ENCODE measurements at regions not wholly inside any gene's neighbourhood (a gene's known extent, or its start where the extent isn't known, plus 50 kb on each side); places are given as distances from the start of the nearest gene placed in this dataset.
A peak's percentile ranks its signal among the peaks of the same experiment; 100 is the strongest.

- H3K4me3 Mint-ChIP-seq = no peak overlapping the region
- no peak for ATAC-seq
- peaks cover 2% of the 10 kb centered on the region for H3K36me3 Mint-ChIP-seq
- H3K9me3 Mint-ChIP-seq (ENCODE audit: low read depth) = peaks cover 3% of the 10 kb centered on the region
- DNase-seq = no peak
- peaks cover 11% of the 10 kb centered on the region for H3K4me1 Mint-ChIP-seq
- CTCF ChIA-PET = no interaction called here
- peaks cover 7% of the 10 kb centered on the region for H3K27me3 Mint-ChIP-seq
- no peak overlapping the region for H3K27ac Mint-ChIP-seq
These were observed 90.5 kb upstream of the PLCL2 start for GRCh38 chr3:16794257-16794656.

- ATAC-seq = no peak
- peaks cover 7% of the 10 kb centered on the region for H3K27me3 Mint-ChIP-seq
- H3K36me3 Mint-ChIP-seq = peaks cover 8% of the 10 kb centered on the region
- H3K9me3 Mint-ChIP-seq (ENCODE audit: low read depth) = peaks cover 5% of the 10 kb centered on the region
- no peak for DNase-seq
- CTCF ChIA-PET = no interaction called here
- peaks cover 10% of the 10 kb centered on the region for H3K4me1 Mint-ChIP-seq
- no peak overlapping the region for H3K4me3 Mint-ChIP-seq
- H3K27ac Mint-ChIP-seq = no peak overlapping the region
These were observed 89.2 kb upstream of the PLCL2 start for GRCh38 chr3:16795581-16795980.

DNA sequence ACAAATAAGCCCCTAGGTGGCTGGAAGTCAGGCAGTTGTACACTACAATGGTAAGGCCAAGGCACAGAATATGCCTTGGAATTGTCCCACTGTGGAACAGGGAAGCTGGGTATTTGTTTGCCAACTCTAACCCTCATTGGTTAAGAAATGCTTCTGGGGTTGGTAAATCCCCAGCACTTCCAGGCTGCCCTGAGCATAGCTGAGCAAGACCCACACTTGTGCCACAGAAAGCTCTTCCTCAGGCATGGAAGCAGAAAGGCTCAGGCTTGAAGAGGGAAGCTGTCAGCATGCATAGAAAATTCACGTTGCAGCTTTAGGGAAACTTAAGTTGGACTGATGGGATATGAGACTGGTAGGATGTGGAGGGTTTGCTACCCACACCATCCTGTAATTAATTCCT lies 86.9 kb upstream of the PLCL2 start:
- H3K27me3 Mint-ChIP-seq = peaks cover 7% of the 10 kb centered on the region
- H3K36me3 Mint-ChIP-seq = peaks cover 10% of the 10 kb centered on the region
- H3K4me3 Mint-ChIP-seq = no peak overlapping the region
- peaks cover 5% of the 10 kb centered on the region for H3K9me3 Mint-ChIP-seq (ENCODE audit: low read depth)
- H3K27ac Mint-ChIP-seq = no peak overlapping the region
- ATAC-seq = no peak
- DNase-seq = no peak
- H3K4me1 Mint-ChIP-seq = peaks cover 17% of the 10 kb centered on the region
- CTCF ChIA-PET = no interaction called here

GRCh38 chr3:16798738-16799137 lies 86.0 kb upstream of the PLCL2 start:
- Mint-ChIP-seq H3K4me3 (no peak overlapping the region), H3K27ac (no peak overlapping the region), H3K9me3 (ENCODE audit: low read depth) (peaks cover 5% of the 10 kb centered on the region), H3K36me3 (peaks cover 10% of the 10 kb centered on the region), H3K27me3 (peaks cover 1% of the 10 kb centered on the region), H3K4me1 (peaks cover 17% of the 10 kb centered on the region)
- CTCF ChIA-PET = no interaction called here
- no peak for DNase-seq
- ATAC-seq = no peak

DNA sequence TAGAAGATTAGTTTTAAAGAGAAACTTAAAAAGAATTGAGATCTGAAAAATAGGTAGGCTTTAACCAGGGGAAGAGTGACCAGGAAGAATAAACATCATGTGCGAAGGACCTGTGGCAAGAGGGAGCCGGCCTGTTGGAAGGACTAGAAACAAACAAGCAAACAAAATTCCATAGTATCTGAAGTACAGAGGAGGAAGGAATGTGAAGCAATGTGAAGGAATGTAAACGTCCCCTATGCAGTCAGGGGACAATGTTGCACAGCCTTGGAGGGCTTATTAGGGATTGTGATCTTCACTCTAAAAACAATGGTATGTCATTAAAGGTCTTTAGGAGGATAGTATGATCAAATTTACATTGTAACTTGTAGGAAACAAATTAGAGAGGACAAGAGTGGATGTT lies 84.4 kb upstream of the PLCL2 start:
- Mint-ChIP-seq H3K36me3 (peaks cover 8% of the 10 kb centered on the region), H3K4me3 (no peak overlapping the region), H3K27ac (no peak overlapping the region), H3K9me3 (ENCODE audit: low read depth) (peaks cover 5% of the 10 kb centered on the region), H3K27me3 (no peaks in the 10 kb centered on the region), H3K4me1 (peaks cover 17% of the 10 kb centered on the region)
- CTCF ChIA-PET = no interaction called here
- ATAC-seq = no peak
- no peak for DNase-seq

DNA sequence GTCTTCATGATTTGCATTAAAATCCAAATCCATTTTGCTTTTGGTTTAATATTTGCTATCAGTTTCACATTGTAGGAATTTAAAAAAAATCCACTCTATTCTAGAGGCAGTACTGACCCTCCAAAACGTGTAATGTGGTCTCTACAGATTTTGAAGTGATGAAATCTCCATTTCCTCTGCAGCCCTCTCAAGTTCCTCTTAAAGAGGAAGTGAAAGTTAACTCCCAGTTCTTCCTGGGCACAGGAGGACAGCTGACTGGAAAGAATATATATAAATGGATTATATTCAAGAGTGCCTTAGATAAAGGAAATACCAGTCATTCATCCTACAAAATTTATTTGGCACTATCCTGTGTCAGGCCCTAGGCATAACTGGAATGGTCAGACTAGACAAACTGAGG lies 83.5 kb upstream of the PLCL2 start:
- Mint-ChIP-seq H3K36me3 (peaks cover 8% of the 10 kb centered on the region), H3K4me3 (no peak overlapping the region), H3K27me3 (no peaks in the 10 kb centered on the region), H3K4me1 (peaks cover 17% of the 10 kb centered on the region), H3K9me3 (ENCODE audit: low read depth) (peaks cover 5% of the 10 kb centered on the region), H3K27ac (no peak overlapping the region)
- DNase-seq (no peak), ATAC-seq (peak; percentile 36)
- CTCF ChIA-PET = no interaction called here

DNA sequence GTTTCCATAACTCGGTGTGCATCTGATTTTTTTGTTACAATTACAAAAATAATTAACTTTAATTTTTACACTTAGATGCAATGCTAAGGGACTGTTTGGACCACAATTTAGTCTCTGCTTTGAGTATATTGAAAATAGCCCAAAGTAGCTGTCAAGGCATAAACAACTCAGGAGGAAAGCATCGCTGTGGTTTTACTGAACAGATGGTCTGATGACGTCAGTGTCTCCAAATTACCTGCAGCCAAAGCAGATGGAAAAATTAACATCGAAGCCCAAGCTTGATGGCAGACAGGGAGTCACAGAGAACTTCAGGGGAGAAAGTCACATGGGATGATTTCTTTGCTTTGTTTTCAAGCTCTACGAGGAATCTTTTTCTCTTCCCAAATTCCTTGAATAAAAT lies 83.1 kb upstream of the PLCL2 start:
- no peak for DNase-seq
- H3K4me1 Mint-ChIP-seq = peaks cover 17% of the 10 kb centered on the region
- H3K27me3 Mint-ChIP-seq = peaks cover under 1% of the 10 kb centered on the region
- H3K27ac Mint-ChIP-seq = no peak overlapping the region
- peaks cover 5% of the 10 kb centered on the region for H3K9me3 Mint-ChIP-seq (ENCODE audit: low read depth)
- no peak for ATAC-seq
- CTCF ChIA-PET = interaction anchor here (1.4 kb wide), 1 partner anchor 19 kb away, joined by 4 read pairs; no protein-coding TSS in a partner anchor
- H3K4me3 Mint-ChIP-seq = no peak overlapping the region
- H3K36me3 Mint-ChIP-seq = peaks cover 8% of the 10 kb centered on the region

DNA sequence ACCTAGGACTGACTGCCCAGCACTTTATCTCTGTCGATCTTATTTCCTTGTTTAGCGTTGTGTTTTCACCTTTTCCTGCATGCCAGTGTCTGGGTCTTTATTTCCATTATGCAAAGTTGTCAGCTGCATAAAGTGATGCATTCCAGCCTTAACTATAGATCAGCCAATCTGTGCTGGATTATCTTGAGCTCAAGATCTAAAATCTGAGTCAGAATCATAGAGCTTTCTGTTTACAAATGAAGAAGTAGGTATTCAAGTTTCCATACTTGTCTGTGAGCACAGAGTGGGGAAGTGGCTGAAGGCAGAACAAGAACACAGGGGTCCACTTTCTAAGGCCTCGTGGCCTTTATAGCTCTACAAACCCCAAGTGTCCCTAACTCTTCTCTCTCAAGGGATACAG lies 82.4 kb upstream of the PLCL2 start:
- no peak for DNase-seq
- peaks cover 17% of the 10 kb centered on the region for H3K4me1 Mint-ChIP-seq
- CTCF ChIA-PET = interaction anchor here (1.4 kb wide), 1 partner anchor 19 kb away, joined by 4 read pairs; no protein-coding TSS in a partner anchor
- peak; percentile 45 for ATAC-seq
- peaks cover 5% of the 10 kb centered on the region for H3K27me3 Mint-ChIP-seq
- H3K9me3 Mint-ChIP-seq (ENCODE audit: low read depth) = peaks cover 5% of the 10 kb centered on the region
- H3K4me3 Mint-ChIP-seq = no peak overlapping the region
- peaks cover 8% of the 10 kb centered on the region for H3K36me3 Mint-ChIP-seq
- no peak overlapping the region for H3K27ac Mint-ChIP-seq

- CTCF ChIA-PET = interaction anchor here (1.4 kb wide), 1 partner anchor 18 kb away, joined by 4 read pairs; no protein-coding TSS in a partner anchor
- Mint-ChIP-seq H3K4me3 (no peak overlapping the region), H3K27ac (no peak overlapping the region), H3K9me3 (ENCODE audit: low read depth) (peaks cover 5% of the 10 kb centered on the region), H3K36me3 (peaks cover 8% of the 10 kb centered on the region), H3K4me1 (peaks cover 17% of the 10 kb centered on the region), H3K27me3 (peaks cover 7% of the 10 kb centered on the region)
- DNase-seq (no peak), ATAC-seq (no peak)
These were observed 81.7 kb upstream of the PLCL2 start for GRCh38 chr3:16803019-16803418.

DNA sequence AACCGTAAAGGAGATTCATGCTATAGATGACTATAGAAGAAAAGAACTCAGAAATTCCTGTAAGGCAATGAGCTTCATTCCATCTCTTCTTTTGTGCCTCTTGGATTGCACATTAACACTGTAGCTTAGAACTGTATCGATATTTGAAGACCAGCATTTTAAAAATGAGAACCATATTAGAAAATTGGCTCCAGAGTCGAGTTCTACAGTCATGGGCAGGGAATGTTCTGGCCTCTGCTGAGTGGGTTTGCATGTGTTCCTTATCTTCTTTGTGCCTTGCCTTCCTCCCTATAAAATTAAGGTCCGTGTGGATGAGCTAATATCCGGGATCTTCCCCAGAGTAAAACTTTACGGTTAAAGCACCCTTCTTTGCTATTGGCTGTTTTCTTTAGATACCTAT lies 77.4 kb upstream of the PLCL2 start:
- no peaks in the 10 kb centered on the region for H3K36me3 Mint-ChIP-seq
- CTCF ChIA-PET = no interaction called here

DNA sequence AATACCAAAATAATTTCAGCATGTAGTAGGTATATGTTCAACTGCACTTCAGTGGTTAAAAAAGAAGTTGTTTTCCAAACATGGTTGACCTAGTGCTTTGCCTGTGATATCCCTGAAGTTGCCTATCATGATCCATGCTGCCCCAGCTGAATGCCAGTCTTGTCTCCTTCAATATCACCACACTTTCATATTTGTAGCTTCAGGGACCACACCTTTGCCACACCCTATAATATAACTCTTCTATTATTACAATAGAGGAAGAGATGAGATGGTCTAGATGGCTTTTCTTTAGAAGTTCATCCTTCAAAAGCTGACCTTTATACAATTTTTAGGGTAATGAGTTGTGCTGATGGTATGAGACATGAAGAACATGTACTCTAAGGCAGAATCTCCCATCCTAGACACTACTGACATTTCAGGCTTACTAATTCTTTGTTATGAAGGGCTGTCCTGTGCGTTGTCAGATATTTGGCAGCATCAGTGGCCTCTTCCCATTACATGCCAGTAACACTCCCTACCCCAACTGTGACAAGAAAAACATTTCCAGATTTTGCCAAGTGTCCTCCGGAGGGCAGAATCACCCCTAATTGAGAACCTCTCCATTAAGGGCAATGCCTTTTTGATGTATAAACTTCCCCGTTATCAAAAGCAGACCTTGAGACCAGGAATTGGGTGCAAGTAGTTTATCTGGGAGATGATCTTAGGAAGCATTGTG lies 76.2 kb upstream of the PLCL2 start:
- no peak overlapping the region for H3K4me3 Mint-ChIP-seq
- CTCF ChIA-PET = interaction anchor here (0.7 to 0.8 kb wide), 2 partner anchors 384 to 624 kb away, joined by 3 read pairs; no protein-coding TSS in a partner anchor
- ATAC-seq (no peak), DNase-seq (no peak)
- peaks cover 11% of the 10 kb centered on the region for H3K27me3 Mint-ChIP-seq
- no peak overlapping the region for H3K27ac Mint-ChIP-seq
- H3K36me3 Mint-ChIP-seq = no peaks in the 10 kb centered on the region
- no peaks in the 10 kb centered on the region for H3K9me3 Mint-ChIP-seq (ENCODE audit: low read depth)
- H3K4me1 Mint-ChIP-seq = peaks cover 4% of the 10 kb centered on the region

More for the DNA sequence above, 77.4 kb upstream of the PLCL2 start:
- H3K27me3 Mint-ChIP-seq = peaks cover 11% of the 10 kb centered on the region
- DNase-seq (no peak), ATAC-seq (no peak)
- no peaks in the 10 kb centered on the region for H3K9me3 Mint-ChIP-seq (ENCODE audit: low read depth)
- H3K4me1 Mint-ChIP-seq = peaks cover 5% of the 10 kb centered on the region
- no peak overlapping the region for H3K4me3 Mint-ChIP-seq
- H3K27ac Mint-ChIP-seq = no peak overlapping the region

DNA sequence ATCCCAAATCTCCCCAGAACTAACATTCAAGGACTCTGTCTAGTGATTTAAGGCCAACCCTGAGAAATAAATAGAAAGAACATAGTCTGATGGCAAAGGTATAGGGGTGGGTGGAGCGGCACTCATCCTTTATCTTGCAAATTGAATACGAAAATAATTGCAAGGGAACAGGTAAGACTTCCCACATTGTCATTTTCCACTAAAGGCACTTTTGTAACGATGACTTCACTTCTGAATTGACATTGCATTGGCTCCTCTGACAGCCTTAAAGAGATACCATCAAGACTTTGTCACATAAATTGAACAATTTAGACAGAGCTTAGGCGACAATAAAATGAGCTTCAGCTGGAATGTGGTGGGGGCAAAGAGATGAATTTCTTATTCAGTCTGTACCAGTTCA lies 75.3 kb upstream of the PLCL2 start:
- CTCF ChIA-PET = interaction anchor here (0.7 to 1.5 kb wide), 2 partner anchors 11 to 216 kb away, joined by 3 read pairs; no protein-coding TSS in a partner anchor
- Mint-ChIP-seq H3K4me3 (no peak overlapping the region), H3K36me3 (peaks cover under 1% of the 10 kb centered on the region), H3K9me3 (ENCODE audit: low read depth) (no peaks in the 10 kb centered on the region), H3K27me3 (peaks cover 11% of the 10 kb centered on the region), H3K4me1 (peaks cover 4% of the 10 kb centered on the region), H3K27ac (no peak overlapping the region)
- DNase-seq (no peak), ATAC-seq (no peak)

GRCh38 chr3:16809993-16810392 lies 74.8 kb upstream of the PLCL2 start:
- CTCF ChIA-PET = interaction anchor here (1.5 kb wide), 1 partner anchor 10 kb away, joined by 3 read pairs; no protein-coding TSS in a partner anchor
- ATAC-seq (no peak), DNase-seq (no peak)
- Mint-ChIP-seq H3K27ac (no peak overlapping the region), H3K4me1 (peaks cover 4% of the 10 kb centered on the region), H3K9me3 (ENCODE audit: low read depth) (no peaks in the 10 kb centered on the region), H3K36me3 (peaks cover 2% of the 10 kb centered on the region), H3K4me3 (no peak overlapping the region), H3K27me3 (peaks cover 11% of the 10 kb centered on the region)

GRCh38 chr3:16810593-16811367 lies 74.0 kb upstream of the PLCL2 start:
- Mint-ChIP-seq H3K27ac (no peak overlapping the region), H3K4me3 (no peak overlapping the region), H3K36me3 (peaks cover 4% of the 10 kb centered on the region), H3K27me3 (peaks cover 11% of the 10 kb centered on the region), H3K9me3 (ENCODE audit: low read depth) (peaks cover 2% of the 10 kb centered on the region), H3K4me1 (peaks cover 4% of the 10 kb centered on the region)
- ATAC-seq (no peak), DNase-seq (no peak)
- CTCF ChIA-PET = interaction anchor here (1.5 kb wide), 2 partner anchors 9 to 22 kb away, joined by 3 read pairs; no protein-coding TSS in a partner anchor

All from activated CD8-positive, alpha-beta memory T cell treated with anti-CD3 and anti-CD28 coated beads, Interleukin-2, amount 10 ng/mL, durations not matched to agents 7 days and 5 days (primary cell).